ENCODE measurements at regions not wholly inside any gene's neighbourhood (a gene's known extent, or its start where the extent isn't known, plus 50 kb on each side); places are given as distances from the start of the nearest gene placed in this dataset.
A peak's percentile ranks its signal among the peaks of the same experiment; 100 is the strongest.
"Not testable (repeated sequence)": the region's sequence is repeated elsewhere in the genome, so short reads cannot be mapped to it uniquely, and the experiment has no call there.

DNA sequence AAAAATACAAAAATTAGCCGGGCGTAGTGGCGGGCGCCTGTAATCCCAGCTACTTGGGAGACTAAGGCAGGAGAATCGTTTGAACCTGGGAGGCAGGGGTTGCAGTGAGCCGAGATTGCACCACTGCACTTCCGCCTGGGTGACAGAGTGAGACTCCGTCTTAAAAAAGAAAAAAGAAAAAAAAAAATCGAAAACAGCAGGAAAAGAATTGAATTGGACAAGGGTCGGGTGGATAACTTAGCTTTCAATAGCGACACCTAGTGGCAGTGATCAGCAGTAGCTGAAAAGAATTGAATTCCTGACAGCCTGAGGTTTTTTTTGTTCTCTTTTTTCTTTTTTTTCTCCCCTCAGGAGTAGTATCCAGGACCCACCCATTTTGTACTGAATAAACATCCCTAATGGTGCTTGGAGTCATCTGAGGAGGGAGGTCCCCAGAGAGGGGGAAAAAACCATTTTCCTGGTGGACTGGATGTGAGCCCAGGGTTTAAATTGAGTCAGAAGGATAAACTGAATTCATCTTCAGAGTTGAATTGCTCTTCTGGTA lies 55.1 kb downstream of the CYCS start:
- peak; percentile 20 for DNase-seq (ENCODE audit: low read depth)

GRCh38 chr7:25068502-25069213 lies 56.4 kb downstream of the CYCS start:
- DNase-seq (ENCODE audit: low read depth): no peak

GRCh38 chr7:25067726-25068501 lies 57.1 kb downstream of the CYCS start:
- DNase-seq (ENCODE audit: low read depth): no peak

DNA sequence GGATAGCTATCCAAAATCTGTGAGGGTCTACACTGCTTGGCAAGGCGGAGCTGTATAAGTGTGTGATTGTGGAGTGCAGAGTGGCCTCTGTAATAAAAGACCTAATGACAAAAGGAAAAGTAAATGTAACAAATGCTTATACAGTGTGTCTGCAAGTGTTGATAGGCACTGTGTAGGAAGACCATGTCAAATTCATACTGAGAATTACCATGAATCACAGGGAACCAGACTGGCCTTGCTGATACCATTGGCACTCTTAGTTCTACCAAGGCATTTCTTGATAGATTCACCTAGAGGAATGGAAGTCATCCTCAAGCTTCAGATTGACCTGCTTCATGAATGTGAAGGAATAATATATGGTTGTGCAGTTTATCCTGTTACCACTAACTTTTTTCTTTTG lies 58.8 kb downstream of the CYCS start:
- no peak for DNase-seq (ENCODE audit: low read depth)

GRCh38 chr7:25062380-25062779 lies 62.7 kb downstream of the CYCS start:
- no peak for DNase-seq (ENCODE audit: low read depth)

DNA sequence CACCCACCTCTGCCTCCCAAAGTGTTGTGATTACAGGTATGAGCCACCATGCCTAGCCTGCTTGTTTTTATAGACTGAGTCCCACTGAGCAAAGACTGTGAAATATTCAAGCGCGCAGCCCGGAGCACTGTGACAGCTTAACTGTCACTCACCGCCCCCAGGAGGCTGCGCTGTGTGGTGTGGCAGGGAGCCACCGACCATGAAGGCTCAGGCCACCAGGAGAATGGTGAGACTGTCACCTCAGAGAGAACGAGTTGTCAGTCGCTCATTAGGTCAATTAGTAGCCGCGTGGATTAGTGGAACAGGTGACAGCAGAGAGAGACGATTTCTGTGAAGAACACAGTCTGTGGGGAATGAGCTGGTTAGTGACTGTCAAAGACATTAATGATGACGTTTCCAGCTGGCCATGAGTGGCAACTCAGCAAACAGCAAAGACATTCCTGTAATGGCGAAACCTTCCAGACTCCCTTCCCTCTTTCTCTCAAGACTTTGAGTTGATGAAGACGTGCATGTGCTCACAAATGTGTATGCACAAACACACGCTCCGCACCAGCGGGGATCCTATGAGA lies 64.5 kb downstream of the CYCS start:
- DNase-seq (ENCODE audit: low read depth): no peak

- DNase-seq (ENCODE audit: low read depth): no peak
Observed at GRCh38 chr7:25059576-25059975, 65.5 kb downstream of the CYCS start.

DNA sequence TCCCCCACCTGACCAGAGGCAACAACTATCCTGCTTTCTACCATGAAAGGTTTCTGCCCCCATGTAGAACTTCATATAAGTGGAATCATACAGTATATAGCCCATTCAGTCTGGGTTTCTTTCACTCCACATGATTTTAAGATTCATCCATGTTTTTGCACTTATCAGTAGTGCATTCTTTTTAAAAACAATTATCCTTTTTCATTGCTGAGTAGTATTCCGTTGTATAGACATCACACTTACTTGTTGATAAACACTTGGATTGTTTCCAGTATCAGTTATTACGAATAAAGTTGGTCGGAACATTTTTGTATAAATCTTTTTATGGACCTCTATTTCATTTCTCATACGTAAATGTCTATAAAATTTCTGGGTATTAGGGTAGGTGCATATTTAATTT lies 68.7 kb downstream of the CYCS start:
- DNase-seq (ENCODE audit: low read depth): no peak

DNA sequence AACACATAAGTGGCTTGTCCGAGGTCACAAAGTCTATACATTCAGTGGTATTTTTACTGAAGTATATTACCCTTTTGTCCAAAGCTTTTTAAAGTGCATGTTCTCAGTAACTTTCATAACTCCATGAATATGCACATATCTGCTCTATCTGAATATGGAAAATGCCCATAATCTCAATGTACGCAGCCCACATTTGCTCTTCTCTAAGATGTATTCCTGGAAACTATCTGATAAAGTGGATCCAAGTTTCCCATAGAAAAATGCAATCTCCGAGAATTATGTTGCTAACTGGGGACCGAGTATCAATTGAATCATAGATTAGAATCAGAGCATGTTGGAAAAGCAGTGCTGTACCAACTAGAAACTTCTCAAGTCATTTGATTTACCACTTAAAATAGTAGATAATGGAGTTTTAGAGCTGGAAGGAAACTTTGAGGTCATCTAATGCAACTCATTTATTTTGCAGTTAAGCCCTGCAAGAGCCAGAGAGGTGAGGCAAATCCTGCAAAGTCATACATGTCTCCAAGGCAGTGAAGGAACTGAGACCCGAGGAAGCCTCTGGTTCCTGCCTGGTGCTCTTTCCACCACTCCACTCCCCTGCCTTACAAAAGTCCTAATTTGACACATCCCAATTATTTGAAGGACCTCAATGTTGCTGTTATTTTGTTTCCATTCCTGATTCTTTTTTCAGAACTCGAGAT lies 69.4 kb downstream of the CYCS start:
- DNase-seq (ENCODE audit: low read depth): no peak

DNA sequence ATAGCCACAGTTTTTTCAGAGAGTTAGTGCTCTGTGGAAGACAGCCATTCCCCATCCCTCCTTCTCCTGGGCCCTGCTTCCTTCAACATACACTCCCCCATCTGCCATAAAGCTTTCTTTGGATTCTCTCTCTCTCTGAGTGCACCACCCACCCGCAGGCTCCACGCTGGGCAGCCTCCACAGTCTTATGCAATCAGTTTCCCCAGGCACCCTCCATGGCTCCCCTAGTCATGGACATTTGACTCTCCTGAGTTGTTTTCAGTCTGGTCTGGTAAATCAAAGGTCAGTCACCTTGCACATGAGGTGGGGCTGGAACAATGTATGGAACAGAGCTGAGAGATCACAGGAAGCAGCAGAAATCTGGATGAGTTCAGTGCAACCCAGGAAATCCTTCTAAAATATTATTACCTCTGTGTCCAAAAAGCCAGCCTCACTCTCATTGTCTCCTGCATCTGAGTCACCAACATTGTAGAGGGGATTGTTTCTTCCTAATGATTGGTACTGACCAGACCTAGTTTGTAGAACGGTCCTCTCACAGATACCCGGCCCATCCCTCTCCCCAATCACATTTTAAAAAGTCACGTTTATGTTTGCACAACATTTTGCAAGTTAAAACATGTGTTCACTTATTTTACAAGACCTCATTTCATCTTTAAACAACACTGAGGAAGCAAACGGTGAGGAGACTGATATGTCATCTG lies 70.1 kb downstream of the CYCS start:
- no peak for DNase-seq (ENCODE audit: low read depth)

DNA sequence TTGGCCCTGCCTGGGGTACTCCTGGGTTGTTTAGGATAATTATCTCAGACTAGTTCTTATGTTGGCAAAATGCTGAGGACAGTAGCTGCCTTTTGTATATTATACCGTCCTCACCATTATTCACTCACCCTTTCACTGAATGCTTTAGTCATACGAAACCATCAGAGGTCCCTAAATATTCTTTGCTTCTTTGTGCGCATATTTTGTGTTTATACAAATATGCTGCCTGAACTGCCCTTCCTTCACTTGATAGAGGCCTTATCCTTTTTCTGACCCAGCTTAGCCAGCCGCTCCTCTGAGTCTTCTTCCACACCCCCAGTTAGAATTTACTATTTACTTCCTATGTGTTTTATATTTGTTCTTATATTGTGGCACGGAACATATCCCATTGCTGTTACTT lies 70.2 kb upstream of the OSBPL3 start:
- no peak for DNase-seq (ENCODE audit: low read depth)

DNA sequence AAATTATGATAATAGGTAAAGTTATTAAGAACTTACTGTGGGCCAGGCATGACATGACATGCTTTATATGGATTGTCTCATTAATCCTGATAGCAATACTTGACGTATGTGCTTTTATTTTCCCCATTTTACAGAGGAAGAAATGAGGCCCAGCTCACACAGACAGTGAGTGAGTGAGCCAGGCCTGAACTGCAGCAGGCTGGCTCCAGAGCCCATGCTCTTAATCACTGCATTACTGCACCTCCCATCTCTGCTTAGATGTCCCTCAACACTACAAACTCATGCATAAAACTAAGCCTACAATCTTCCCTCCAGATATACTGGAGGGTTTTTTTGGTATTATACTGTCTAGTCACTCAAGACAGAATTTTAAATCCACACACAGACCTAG lies 68.5 kb upstream of the OSBPL3 start:
- DNase-seq (ENCODE audit: low read depth): no peak

- DNase-seq (ENCODE audit: low read depth): not testable (repeated sequence)
Observed at GRCh38 chr7:25047571-25048443, 67.8 kb upstream of the OSBPL3 start.

GRCh38 chr7:25037325-25037724 lies 57.3 kb upstream of the OSBPL3 start:
- DNase-seq (ENCODE audit: low read depth): no peak

- DNase-seq (ENCODE audit: low read depth): no peak
Observed at GRCh38 chr7:25035274-25035673, 55.3 kb upstream of the OSBPL3 start.

GRCh38 chr7:25034136-25034535 lies 54.2 kb upstream of the OSBPL3 start:
- no peak for DNase-seq (ENCODE audit: low read depth)

DNA sequence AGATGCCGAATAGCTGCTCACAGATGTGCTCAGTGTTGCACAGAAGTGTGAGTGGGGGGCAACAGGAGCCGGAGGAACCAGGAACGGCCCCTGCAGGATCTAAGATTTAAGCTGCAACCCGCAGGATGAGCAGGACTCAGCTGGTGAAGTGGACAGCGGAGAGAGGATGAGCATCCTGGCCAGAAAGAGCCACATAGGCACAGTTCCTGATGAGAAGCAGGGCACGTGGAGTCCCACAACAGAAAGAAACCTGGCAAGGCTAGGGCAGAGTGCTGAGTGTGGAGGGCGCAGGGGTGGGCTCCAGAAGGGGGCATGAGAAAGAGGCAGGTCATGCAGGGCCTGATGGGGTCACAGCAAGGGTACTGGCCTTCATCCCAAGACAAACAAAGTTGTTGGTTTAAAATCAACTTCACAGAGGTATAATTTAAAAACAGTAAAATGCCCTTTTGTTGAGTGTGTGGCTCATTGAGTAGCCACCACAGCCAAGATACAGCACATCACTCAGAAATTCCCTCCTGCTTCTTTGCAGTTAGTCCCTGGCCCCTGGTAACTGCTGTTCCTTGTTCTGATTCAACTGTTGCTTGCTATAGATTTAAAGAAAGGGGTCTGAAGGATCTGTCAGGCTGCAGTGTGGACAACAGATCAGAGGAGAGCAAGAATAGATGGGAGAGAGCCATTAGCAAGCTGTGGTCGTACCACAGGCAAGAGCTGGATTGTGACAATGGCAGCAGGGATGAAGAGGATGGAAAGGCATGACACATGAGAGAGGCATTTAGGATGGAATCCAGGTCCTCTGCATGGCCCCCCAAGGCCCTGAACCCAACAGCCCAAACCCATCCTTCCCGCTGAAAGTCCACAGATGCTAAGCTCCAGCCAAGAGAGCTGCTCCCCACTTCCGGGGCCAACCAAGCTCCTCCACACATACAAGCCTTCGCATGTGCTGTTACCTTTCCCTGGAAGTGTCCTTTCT lies 53.1 kb upstream of the OSBPL3 start:
- no peak for DNase-seq (ENCODE audit: low read depth)

DNA sequence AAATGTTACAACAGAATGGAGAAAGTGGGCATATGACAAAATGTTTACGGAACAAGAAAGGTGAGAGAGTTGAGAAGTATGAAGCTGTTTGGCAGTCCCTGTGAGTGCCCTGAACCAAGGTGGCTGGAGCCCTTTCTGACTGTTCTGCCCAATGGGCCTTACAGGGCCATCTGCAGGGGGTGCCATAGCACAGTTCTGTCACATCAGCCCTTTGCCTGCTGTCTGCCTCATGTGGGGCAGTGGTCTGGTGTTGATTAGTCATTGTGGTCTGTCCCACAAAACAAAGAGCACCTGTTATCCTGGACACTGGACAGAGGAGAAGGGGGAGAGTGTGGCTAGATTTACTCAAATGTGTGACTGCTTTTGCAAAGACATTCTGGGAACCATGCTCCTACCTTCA lies 51.5 kb upstream of the OSBPL3 start:
- no peak for DNase-seq (ENCODE audit: low read depth)

GRCh38 chr7:25031007-25031406 lies 51.0 kb upstream of the OSBPL3 start:
- DNase-seq (ENCODE audit: low read depth): no peak
